ENCODE measurements at regions not wholly inside any gene's neighbourhood (a gene's known extent, or its start where the extent isn't known, plus 50 kb on each side); places are given as distances from the start of the nearest gene placed in this dataset.
A peak's percentile ranks its signal among the peaks of the same experiment; 100 is the strongest.
"Not testable (repeated sequence)": the region's sequence is repeated elsewhere in the genome, so short reads cannot be mapped to it uniquely, and the experiment has no call there.

DNA sequence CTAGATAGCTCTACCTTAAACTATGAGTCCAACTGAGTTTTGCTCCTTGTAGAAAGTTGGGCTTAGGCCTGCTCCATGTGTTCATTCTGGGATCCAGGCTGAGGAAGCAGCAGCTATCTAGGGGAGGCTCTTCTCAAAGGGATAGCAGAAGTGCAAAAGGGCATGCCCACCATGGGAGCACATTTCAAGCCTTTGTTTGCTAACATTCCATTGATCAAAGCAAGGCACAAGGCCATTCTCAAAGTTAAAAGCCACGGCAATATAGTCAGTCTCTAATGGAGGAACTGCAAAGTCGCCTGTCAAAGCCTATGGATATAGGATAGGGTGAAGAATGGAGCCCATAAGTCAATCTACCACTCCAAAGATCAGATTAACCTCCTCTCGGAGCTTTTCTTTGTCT, 488.1 kb upstream of the ARX start:
- DNase-seq (ENCODE audit: low spot score) = no peak

DNA sequence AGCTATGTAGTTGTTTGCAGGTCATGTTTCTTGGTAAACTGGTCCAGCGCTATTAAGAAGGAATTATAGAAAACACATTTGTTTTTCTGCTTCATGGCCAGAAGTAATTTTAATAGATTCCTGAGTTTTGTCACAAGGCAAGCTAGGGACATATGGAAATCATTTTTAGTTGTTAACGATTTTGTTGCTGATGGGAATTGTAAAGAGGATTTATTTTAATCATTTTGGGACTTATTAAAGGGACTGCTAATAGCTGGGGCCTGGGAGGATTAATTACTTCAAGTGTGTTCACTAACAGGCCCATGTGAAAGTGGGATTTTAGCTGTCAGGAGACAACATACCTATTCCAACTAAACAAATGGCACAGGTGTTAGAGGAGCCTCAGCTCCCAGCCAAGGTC, 492.0 kb upstream of the ARX start:
- DNase-seq (ENCODE audit: low spot score) = no peak

DNA sequence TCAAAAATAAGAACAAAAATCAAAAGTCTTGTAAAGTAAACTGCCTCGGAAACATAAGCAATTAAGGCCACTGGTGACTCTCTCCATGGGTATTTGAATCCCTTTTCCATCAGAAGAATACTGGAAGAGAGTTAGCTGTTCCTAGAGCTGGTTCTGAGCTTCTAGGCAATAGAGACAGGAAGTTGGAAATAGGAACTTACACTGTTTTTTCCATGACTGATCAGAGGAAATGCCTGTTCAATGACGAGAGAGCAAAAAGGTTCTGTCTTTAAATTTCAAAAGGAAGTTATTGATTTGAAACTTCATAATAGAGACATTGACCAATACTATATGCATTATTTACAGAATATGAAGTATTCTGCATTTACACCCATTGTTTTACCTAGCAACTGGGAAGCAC, 503.5 kb upstream of the ARX start:
- DNase-seq (ENCODE audit: low spot score) = no peak

DNA sequence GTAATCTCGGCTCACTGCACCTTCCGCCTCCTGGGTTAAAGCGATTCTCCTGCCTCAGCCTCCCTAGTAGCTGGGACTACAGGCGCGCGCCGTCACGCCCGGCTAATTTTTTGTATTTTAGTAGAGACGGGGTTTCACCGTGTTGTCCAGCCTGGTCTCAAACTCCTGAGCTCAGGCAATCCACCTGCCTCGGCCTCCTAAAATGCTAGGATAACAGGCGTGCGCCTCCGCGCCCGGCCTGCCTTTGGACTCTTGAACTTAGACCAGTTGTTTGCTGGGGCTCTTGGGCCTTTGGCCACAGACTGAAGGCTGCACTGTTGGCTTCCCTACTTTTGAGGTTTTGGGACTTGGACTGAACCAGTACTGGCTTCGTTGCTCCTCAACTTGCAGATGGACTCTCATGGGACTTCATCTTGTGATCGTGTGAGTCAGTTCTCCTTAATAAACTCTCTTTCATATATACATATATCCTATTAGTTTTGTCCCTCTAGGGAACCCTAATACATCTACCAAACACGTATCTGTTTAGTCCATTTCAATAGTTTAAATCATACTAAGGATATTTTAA, 506.8 kb upstream of the ARX start:
- DNase-seq (ENCODE audit: low spot score) = not testable (repeated sequence)

DNA sequence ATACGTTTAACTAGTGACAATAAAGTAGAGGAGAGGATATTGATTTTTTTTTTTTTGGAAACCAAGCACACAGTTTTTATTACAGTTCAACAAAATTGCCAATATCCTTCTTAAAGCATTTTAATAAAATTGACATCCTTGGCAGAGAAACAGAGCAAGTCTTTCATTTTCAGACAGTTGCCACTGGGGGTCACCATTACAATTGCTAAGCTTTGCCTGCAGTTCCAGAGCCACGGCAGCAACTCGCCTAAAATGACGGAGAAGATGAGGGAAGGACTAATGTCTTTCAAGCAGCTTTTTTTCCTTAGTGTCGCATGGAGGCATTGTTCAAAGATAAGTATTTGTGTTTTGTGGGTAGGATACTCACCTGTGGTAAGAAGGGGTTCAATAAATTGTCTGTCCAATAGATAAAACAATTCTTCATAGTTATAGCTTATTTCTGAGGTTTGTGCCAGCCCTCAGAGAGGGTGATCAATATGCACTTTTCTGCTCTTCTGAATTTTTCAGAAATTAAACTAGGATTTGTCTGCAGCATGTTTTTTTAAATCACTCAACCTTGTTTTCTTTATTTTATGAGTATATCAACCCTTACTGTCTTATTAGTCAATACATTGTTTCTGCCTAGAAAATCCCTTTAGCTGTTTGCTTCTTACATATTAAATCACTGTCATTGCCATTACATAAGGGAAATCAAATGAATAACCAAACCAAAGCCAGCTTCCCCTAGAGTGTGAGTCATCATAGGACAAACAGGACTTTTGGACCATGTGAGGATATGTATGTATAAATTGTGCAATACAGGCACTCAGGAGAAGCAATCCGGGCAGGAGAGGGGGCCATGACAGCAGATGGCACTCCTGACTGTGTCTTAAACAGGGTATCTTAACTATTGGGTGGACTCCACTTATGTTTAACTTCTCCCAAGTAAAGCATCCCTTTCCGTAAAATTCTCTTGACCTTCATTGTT, 508.1 kb upstream of the ARX start:
- peak; percentile 51 for DNase-seq (ENCODE audit: low spot score)

DNA sequence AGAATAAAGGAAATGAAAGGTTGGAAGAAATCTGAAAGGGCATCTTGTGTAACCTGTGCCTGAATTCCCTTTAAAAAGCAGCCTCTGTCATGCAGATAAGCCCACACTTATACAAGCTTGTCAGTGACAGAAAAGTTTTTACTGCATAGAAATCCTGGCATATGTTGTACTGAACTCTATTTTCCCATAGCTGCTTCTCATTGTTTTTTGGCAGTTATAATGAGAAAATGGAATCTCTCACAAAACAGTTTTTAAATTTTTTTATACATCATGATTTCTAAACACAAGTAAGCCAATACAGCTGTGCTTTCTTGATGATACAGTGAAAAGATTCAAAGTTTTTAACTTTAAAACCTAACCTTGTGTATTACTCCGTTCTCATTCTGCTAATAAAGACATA, 511.4 kb upstream of the ARX start:
- DNase-seq (ENCODE audit: low spot score) = no peak

DNA sequence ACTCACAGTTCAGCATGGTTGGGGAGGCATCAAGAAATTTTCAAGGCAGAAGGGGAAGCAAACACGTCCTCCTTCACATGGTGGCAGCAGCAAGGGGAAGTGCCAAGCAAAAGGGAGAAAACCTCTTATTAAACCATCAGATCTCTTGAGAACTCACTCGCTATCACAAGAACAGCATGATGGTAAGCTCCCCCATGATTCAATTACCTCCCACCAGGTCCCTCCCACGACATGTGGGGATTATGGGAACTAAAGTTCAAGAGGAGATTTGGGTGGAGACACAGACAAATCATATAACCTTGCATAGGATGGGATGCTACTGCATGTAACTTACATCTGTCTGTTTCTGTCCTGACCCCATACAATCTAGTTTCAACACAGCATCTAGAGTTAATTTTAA, 511.8 kb upstream of the ARX start:
- DNase-seq (ENCODE audit: low spot score) = no peak

DNA sequence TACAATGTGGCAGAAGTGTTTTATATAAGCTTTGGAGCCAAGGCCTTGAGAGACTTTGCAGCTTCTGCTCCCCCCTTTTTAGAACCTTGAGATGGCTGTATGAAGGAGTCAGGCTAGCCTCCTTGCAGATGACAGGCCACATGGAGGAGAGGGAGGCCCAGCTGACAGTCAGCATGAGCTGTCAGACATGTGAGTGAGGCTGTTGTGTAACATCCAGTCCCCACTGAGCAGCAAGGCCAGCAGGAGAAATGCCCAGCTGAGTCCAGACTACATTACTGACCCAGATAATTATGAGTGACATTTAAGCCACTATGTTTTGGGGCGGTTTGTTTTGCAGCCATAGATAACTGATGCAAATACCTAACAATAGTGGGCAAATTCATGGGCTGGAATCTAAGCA, 515.3 kb upstream of the ARX start:
- peak; percentile 33 for DNase-seq (ENCODE audit: low spot score)

DNA sequence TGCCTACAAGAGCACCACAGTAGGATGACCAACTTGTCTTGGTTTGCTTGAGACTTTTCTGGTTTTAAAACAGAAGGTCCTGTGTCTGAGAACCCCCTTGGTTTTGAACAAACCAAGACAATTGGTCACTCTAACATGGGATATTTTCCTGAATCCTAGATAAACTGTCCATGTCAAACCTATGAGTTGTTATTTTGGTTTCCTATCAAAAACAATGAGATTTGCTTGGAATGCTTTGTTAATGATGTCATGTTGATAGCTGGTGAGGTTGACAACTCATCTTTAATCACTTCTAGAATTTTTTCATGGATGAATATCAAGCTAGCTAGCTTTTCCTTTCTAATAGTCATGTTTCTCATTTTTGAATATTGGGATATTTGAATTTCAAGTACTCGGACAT, 518.3 kb upstream of the ARX start:
- DNase-seq (ENCODE audit: low spot score) = peak; percentile 38

DNA sequence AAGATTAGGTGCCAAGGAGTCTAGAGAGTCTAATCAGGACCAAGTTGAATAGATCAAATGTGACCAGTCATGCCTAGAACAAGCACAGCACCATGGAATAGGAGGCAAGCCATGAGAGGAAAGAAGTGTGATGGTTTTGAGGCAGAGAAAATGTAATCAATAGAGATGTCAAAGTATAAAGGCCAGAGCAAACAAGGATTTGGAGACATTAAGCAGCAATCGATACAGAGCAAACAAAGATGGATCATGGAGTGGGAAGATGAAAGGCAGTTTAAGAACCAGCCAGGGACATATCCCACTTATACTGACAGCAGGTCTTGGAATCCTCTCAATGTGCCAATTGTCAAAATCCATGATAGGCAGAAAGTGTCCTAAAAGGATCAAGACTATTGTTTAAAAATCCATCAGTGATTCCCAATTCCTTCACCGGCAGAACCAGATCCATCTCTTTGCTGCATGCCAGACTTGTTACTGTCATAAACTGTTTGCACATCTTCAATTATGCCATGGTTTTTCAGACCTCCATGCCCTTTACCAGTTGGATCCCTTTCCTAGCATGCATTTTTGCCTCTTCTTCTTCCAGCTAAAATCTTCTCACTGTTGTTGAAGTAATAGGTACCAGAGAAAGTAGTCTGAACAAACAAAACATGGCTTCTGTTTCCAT, 520.7 kb upstream of the ARX start:
- DNase-seq (ENCODE audit: low spot score) = no peak

DNA sequence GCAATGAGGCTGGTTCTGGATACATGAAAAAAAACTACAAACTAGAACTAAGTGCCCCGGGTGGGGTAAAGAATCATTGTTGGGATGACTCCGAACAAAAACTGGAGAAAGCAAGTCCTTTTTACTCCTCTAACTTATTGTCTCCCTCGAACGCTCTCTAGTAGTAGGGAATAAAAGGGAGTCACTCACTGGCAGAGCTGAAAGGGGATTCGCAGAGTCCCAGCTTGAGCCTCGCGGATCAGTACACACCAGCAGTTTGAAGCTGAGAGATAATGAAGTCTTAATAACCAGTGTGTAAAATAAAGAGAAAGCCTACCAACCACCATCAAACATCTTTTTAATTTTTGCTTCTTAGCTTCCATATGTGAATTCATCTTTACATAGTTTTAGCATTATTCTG, 521.9 kb upstream of the ARX start:
- DNase-seq (ENCODE audit: low spot score) = no peak

DNA sequence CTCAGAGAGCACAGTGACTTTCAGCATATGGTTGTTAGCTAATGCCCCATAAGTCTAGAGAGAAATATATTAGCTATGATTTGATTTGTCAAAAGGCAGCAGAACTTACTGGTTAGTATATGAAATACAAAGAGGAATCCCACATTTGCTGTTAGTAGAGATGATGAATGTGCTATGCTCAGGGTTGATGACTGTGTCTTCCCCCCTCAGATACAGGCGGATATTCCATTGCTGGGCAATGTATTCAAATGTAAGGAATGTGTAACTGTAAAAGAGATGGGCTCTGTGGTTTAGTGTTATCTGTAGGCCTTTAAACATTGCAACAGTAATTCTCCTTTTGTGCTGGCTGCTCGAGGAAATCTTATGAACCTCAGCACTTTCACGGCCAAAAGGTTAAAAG, 528.9 kb upstream of the ARX start:
- no peak for DNase-seq (ENCODE audit: low spot score)

DNA sequence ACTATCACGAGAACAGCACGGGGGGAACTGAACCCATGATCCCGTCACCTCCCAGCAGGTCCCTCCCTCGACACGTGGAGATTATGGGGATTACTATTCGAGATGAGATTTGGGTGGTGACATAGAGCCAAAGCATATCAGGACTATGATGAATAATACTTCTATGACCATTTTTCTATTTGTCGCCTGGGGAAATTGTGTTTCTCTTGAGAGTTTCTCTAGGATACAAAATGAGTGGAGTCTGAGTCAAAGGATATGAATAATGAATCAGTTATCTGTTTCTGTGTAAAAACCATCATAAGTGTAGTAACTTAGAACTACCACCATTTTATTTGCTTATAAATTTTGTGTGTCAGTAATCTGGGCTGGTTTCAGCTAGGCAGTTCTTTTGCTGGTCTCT, 533.0 kb upstream of the ARX start:
- DNase-seq (ENCODE audit: low spot score) = peak; percentile 4

DNA sequence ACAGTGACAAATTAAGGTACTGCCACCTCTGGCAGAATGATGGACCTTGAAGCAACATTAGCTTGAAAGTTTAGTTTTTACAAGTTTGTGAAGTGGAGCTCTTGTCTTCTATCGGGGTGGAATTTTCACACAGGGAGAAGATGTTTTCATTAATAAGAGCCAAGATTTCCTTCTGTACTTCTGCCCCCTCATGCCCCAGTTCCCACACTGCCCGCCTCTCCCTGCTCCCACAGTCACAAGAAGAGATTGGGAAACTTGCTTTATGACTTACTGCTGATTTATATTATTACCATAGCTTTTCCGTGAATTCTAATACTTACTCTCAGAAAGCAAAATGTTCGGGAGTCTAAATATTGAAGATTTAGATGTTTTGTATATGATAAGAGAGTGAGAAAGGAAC, 539.8 kb upstream of the ARX start:
- no peak for DNase-seq (ENCODE audit: low spot score)

DNA sequence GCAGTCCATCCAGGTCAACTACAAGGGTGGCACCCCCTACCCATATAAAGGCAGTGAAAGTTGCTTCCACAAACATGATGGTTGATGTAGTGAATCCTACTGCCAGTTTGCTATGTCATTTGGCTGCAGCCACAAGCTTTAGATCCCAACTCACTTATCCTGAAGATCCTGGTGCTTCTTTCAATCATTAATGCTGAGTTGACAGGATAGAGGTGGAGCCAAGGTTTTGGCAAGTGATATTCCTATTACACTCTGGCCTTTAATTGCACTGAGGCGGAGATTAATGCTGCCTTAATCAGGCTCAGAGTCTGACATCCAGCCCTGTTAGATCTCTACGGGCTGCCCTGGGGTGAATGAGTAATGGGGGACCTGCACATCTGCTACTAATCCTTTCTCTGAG, 542.4 kb upstream of the ARX start:
- DNase-seq (ENCODE audit: low spot score) = no peak

DNA sequence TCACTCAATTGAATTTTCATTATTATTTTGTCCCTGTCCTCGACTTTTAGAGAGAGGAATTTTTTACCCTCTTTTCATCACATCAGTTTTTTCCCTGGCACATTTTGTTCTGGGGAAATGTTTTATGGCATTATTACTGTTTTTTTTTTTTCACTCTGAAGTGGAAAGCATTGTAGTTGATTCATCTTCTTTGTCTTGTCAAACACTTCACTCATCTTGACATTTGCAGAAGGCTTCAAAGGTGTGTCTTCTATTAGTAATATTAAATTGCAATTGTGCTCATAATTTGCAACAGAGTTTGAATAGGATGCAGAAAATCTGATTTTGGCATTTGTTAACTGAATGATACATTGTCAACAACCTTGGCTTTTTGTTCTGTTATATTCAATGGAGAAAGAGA, 545.4 kb upstream of the ARX start:
- no peak for DNase-seq (ENCODE audit: low spot score)

DNA sequence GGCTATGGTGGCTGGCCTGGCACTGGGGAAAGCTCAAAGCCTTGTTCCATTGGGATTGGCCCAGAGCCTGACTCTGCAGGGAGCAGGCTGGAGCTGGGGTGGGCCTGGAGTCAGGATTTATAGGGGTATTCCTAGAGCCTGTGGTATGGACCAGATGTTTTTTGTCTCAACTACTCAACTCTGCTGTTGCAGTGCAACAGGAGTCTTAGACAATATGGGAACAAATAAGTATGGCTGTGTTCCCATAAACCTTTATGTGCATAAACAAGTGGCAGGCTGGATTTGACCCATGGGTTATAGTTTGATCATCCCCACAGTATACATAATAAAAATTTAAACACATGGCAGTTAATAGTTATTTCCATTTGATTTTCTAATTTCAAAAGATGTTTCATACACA, 557.9 kb upstream of the ARX start:
- no peak for DNase-seq (ENCODE audit: low spot score)

DNA sequence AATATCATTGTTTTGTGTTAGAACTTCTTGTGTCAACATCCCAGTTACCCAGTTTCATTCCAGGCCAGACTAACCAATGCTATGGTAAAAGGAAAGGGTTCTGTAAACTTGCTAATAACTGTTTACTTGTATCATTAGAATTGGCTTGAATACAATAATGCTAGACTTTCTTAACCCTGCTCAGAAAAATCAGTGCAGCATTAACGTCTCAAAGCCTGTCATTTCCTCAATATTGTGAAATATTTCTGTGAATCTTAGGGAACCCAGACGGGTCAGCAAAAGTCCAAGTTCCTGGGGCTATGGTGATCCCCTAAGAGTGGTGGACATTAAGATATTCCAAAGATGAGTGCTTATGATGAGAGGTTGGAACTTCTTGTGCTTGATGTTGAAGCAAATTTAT, 541.2 kb upstream of the MAGEB18 start:
- DNase-seq (ENCODE audit: low spot score) = no peak

DNA sequence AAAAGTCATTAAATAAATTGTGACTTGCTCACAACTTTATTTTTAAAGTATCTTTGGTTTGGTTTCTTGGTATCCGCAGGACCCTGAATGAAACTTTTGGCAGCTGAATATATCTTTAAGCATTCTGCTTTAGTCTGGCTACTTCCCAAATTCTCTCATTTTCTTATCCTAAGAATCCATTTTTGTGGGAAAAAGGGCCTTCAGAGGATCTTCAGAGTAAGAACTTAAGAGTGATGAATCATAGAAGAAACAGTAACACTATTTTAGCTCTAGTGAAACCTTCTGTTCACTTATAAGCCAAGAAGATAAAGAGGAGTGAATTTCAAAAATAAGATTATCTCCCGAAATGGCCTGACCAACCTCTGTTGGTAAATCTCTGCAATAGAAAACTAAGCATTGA, 540.6 kb upstream of the MAGEB18 start:
- DNase-seq (ENCODE audit: low spot score) = no peak

DNA sequence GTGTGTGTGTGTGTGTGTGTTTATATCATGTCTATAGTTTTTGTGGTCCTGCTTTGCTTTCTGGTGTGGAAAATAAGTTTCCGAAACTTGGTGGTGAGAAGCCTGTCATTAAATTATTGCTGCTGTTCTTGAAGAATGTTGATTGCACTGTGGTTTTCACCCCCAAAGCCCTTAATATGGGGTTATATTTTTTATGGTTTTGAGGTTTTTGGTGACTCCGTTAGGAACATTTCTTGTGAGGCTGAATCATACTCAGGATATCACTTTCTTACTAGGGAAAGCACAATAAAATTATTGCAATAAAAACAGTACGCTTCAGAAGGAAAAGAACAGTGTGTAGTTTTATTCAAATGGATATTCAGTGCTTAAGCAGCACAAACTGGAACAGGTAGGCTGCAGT, 539.1 kb upstream of the MAGEB18 start:
- DNase-seq (ENCODE audit: low spot score) = no peak

DNA sequence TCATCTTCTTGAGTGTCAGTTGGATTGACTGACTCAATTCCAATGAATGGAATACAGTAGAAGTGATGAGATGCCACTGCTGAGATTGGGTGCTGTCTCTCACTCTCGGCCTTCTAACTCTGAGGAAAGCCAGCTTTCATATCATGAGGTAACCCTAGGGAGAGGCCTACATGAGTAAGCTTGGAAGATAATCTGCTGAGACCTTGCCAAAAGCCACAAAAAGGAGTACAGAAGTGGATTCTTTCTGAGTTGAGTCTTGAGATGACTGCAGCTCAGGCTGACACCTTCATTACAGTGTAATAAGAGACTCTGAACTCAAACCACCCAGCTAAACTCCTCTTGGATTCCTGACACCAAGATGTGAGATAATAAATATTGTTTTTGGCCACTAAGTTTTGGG, 537.4 kb upstream of the MAGEB18 start:
- no peak for DNase-seq (ENCODE audit: low spot score)

DNA sequence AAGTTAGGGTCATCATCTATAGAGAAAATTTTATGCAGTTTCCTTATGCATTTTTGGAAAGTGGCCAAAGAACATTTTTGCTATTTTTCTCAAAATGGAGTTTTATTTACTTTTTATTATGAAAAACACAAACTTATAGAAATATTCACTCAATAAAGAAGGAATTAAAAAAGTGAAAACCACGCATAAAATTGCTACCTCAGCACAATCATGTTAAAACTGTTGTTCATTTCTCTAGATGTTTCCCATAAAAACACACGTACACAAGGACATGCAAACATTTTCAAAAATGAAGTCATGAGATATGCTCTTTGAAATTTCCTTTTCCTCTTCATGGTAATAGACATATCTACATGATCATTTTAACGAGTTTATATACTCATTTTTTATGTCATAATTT, 536.8 kb upstream of the MAGEB18 start:
- no peak for DNase-seq (ENCODE audit: low spot score)

DNA sequence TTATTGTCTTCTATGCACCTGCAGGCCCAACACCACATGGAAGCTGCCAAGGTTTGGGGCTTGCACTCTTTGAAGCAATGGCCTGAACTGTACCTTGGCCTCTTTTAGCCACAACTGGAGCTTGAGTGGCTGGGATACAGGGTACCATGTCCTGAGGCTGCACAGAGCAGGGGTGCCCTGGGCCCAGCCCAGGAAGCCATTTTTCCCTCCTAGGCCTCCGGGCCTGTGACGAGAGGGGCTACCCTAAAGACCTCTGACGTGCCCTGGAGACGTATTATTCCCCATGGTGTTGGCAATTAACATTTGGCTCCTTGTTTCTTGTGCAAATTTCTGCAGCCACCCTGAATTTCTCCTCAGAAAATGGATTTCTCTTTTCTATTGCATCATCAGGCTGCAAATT, 519.9 kb upstream of the MAGEB18 start:
- DNase-seq (ENCODE audit: low spot score) = no peak

Data from kidney tubule cell (primary cell).